ENCODE measurements at regions not wholly inside any gene's neighbourhood (a gene's known extent, or its start where the extent isn't known, plus 50 kb on each side); places are given as distances from the start of the nearest gene placed in this dataset.

DNA sequence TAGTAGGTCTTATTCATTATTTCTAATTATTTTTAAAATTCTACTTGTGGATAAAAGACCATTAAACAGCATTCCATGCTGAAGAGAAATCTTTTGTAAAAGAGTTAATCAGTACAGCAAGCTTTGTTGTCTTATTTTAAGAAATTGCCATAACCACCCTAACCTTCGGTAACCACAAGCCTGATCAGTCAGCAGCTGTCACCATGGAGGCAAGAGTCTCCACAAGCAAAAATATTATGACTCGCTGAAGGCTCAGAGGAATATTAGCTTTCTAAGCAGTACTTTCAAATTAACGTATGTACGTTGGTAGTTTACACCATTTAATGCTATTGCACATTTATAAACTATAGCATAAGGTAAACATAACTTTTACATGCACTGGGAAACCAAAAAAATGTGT lies 650.5 kb upstream of the LINC00305 start:
- H3K27ac Mint-ChIP-seq, result no peak overlapping the region
- ChIA-PET CTCF (no interaction called here), POLR2A (no interaction called here)

More for the DNA sequence above, 650.5 kb upstream of the LINC00305 start:
- Mint-ChIP-seq H3K36me3 (no peaks in the 10 kb centered on the region), H3K9me3 (peaks cover 9% of the 10 kb centered on the region; the same call in 1 of the 2 replicates), H3K4me3 (no peak overlapping the region), H3K27me3 (ENCODE audit: low read depth) (no peaks in the 10 kb centered on the region), H3K4me1 (no peaks in the 10 kb centered on the region)
- DNase-seq (ENCODE audit: low spot score), result no peak
- no peak for ATAC-seq
- TF ChIP-seq, protein P1, sequence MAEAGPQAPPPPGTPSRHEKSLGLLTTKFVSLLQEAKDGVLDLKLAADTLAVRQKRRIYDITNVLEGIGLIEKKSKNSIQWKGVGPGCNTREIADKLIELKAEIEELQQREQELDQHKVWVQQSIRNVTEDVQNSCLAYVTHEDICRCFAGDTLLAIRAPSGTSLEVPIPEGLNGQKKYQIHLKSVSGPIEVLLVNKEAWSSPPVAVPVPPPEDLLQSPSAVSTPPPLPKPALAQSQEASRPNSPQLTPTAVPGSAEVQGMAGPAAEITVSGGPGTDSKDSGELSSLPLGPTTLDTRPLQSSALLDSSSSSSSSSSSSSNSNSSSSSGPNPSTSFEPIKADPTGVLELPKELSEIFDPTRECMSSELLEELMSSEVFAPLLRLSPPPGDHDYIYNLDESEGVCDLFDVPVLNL (CRISPR knock-in tag; IDR thresholded peaks at IDR 0.05; ENCODE audit: borderline replicate concordance, low read depth), result no peak
- TF ChIP-seq ZBTB21 (CRISPR knock-in tag; IDR thresholded peaks at IDR 0.05; ENCODE audit: borderline replicate concordance) (no peak), NR2C2 (CRISPR knock-in tag; IDR thresholded peaks at IDR 0.05) (no peak), ZNF121 (CRISPR knock-in tag; IDR thresholded peaks at IDR 0.05) (no peak), ELF4 (CRISPR knock-in tag; IDR thresholded peaks at IDR 0.05; ENCODE audit: low read depth) (no peak), ZMAT4 (CRISPR knock-in tag; IDR thresholded peaks at IDR 0.05) (no peak), FOXJ3 (CRISPR knock-in tag; IDR thresholded peaks at IDR 0.05; ENCODE audit: borderline replicate concordance) (no peak), IRF2 (CRISPR knock-in tag; IDR thresholded peaks at IDR 0.05; ENCODE audit: borderline replicate concordance, low read depth) (no peak), TEAD4 (CRISPR knock-in tag; IDR thresholded peaks at IDR 0.05) (no peak), NFYB (CRISPR knock-in tag; conservative IDR thresholded peaks at IDR 0.05; ENCODE audit: low read depth) (no peak), NR1H2 (CRISPR knock-in tag; IDR thresholded peaks at IDR 0.05) (no peak), ESRRA (CRISPR knock-in tag; IDR thresholded peaks at IDR 0.05; ENCODE audit: borderline replicate concordance) (no peak), OVOL2 (CRISPR knock-in tag; IDR thresholded peaks at IDR 0.05; ENCODE audit: borderline replicate concordance) (no peak), HMGA2 (CRISPR knock-in tag; IDR thresholded peaks at IDR 0.05) (no peak), PRDM15 (CRISPR knock-in tag; IDR thresholded peaks at IDR 0.05) (no peak), RELA (CRISPR knock-in tag; IDR thresholded peaks at IDR 0.05; ENCODE audit: borderline replicate concordance) (no peak), JAZF1 (CRISPR knock-in tag; IDR thresholded peaks at IDR 0.05) (no peak)
- TF ChIP-seq, protein P2, sequence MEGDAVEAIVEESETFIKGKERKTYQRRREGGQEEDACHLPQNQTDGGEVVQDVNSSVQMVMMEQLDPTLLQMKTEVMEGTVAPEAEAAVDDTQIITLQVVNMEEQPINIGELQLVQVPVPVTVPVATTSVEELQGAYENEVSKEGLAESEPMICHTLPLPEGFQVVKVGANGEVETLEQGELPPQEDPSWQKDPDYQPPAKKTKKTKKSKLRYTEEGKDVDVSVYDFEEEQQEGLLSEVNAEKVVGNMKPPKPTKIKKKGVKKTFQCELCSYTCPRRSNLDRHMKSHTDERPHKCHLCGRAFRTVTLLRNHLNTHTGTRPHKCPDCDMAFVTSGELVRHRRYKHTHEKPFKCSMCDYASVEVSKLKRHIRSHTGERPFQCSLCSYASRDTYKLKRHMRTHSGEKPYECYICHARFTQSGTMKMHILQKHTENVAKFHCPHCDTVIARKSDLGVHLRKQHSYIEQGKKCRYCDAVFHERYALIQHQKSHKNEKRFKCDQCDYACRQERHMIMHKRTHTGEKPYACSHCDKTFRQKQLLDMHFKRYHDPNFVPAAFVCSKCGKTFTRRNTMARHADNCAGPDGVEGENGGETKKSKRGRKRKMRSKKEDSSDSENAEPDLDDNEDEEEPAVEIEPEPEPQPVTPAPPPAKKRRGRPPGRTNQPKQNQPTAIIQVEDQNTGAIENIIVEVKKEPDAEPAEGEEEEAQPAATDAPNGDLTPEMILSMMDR (IDR thresholded peaks at IDR 0.05), result no peak
- TF ChIP-seq, protein P3, sequence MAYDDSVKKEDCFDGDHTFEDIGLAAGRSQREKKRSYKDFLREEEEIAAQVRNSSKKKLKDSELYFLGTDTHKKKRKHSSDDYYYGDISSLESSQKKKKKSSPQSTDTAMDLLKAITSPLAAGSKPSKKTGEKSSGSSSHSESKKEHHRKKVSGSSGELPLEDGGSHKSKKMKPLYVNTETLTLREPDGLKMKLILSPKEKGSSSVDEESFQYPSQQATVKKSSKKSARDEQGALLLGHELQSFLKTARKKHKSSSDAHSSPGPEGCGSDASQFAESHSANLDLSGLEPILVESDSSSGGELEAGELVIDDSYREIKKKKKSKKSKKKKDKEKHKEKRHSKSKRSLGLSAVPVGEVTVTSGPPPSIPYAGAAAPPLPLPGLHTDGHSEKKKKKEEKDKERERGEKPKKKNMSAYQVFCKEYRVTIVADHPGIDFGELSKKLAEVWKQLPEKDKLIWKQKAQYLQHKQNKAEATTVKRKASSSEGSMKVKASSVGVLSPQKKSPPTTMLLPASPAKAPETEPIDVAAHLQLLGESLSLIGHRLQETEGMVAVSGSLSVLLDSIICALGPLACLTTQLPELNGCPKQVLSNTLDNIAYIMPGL (CRISPR knock-in tag; IDR thresholded peaks at IDR 0.05), result no peak
